ENCODE measurements at regions not wholly inside any gene's neighbourhood (a gene's known extent, or its start where the extent isn't known, plus 50 kb on each side); places are given as distances from the start of the nearest gene placed in this dataset.

GRCh38 chr12:91924827-91925226 lies 220.8 kb downstream of the BTG1 start:
- Mint-ChIP-seq H3K9me3 (no peaks in the 10 kb centered on the region), H3K27ac (no peak overlapping the region), H3K4me1 (no peaks in the 10 kb centered on the region), H3K27me3 (no peaks in the 10 kb centered on the region), H3K36me3 (no peaks in the 10 kb centered on the region), H3K4me3 (no peak overlapping the region)
- no peak for ATAC-seq

- no peaks in the 10 kb centered on the region for H3K4me1 Mint-ChIP-seq
- H3K27ac Mint-ChIP-seq, result no peak overlapping the region
- no peak for ATAC-seq
- no peaks in the 10 kb centered on the region for H3K36me3 Mint-ChIP-seq
- no peak overlapping the region for H3K4me3 Mint-ChIP-seq
- H3K9me3 Mint-ChIP-seq, result no peaks in the 10 kb centered on the region
- no peaks in the 10 kb centered on the region for H3K27me3 Mint-ChIP-seq
Measured at GRCh38 chr12:91923864-91924263, 221.8 kb downstream of the BTG1 start.

- Mint-ChIP-seq H3K4me3 (no peak overlapping the region), H3K36me3 (no peaks in the 10 kb centered on the region), H3K27ac (no peak overlapping the region), H3K9me3 (no peaks in the 10 kb centered on the region), H3K4me1 (no peaks in the 10 kb centered on the region), H3K27me3 (no peaks in the 10 kb centered on the region)
- no peak for ATAC-seq
Measured at GRCh38 chr12:91922674-91923073, 223.0 kb downstream of the BTG1 start.

DNA sequence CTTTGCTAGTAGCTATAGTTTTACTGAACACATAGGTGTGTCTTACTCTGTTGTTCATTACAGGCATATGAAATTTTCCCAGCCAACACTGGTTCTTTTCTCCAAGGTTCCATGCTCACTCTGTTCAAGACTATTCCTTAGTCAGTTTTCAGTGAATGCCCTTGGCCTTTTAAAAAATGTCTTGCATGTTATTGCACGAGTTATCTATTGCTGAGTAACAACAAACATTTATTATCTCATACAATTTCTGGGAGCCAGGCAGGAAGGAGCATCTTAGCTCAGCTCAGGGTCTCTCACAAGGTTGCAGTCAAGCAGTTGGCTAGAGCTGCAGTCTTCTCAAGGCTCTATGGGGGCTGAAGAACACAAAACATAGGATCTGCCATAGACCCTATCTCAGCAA lies 223.5 kb downstream of the BTG1 start:
- no peaks in the 10 kb centered on the region for H3K4me1 Mint-ChIP-seq
- no peaks in the 10 kb centered on the region for H3K9me3 Mint-ChIP-seq
- no peaks in the 10 kb centered on the region for H3K36me3 Mint-ChIP-seq
- no peak overlapping the region for H3K4me3 Mint-ChIP-seq
- ATAC-seq, result no peak
- H3K27me3 Mint-ChIP-seq, result no peaks in the 10 kb centered on the region
- H3K27ac Mint-ChIP-seq, result no peak overlapping the region

- H3K4me1 Mint-ChIP-seq, result no peaks in the 10 kb centered on the region
- H3K36me3 Mint-ChIP-seq, result no peaks in the 10 kb centered on the region
- no peak overlapping the region for H3K4me3 Mint-ChIP-seq
- no peaks in the 10 kb centered on the region for H3K27me3 Mint-ChIP-seq
- no peak for ATAC-seq
- no peak overlapping the region for H3K27ac Mint-ChIP-seq
- H3K9me3 Mint-ChIP-seq, result no peaks in the 10 kb centered on the region
Measured at GRCh38 chr12:91921555-91921954, 224.1 kb downstream of the BTG1 start.

- no peaks in the 10 kb centered on the region for H3K9me3 Mint-ChIP-seq
- no peak for ATAC-seq
- H3K36me3 Mint-ChIP-seq, result no peaks in the 10 kb centered on the region
- no peak overlapping the region for H3K4me3 Mint-ChIP-seq
- H3K27ac Mint-ChIP-seq, result no peak overlapping the region
- no peaks in the 10 kb centered on the region for H3K4me1 Mint-ChIP-seq
- H3K27me3 Mint-ChIP-seq, result no peaks in the 10 kb centered on the region
Measured at GRCh38 chr12:91920741-91921140, 224.9 kb downstream of the BTG1 start.

DNA sequence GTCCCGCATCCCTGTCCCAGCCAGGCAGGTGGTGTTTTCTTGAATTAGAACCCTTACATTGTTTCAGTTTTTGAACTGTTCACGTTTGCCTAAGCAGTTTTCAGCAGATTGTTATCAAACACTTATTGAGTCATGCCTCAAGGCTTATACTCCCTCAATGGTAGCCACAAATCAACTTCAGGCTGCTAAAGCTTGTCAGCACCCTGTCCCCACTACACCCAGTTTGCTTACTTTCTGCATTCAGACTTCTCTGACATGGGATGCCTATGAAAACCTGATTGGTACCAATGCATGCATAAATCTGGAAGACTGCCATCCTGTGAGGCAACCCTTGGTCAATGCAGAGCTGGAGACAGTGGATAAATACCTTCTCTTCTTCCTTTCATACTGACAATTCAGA lies 225.4 kb downstream of the BTG1 start:
- Mint-ChIP-seq H3K4me3 (no peak overlapping the region), H3K4me1 (no peaks in the 10 kb centered on the region), H3K36me3 (no peaks in the 10 kb centered on the region), H3K9me3 (no peaks in the 10 kb centered on the region), H3K27ac (no peak overlapping the region), H3K27me3 (no peaks in the 10 kb centered on the region)
- no peak for ATAC-seq

GRCh38 chr12:91918431-91918830 lies 227.2 kb downstream of the BTG1 start:
- Mint-ChIP-seq H3K36me3 (no peaks in the 10 kb centered on the region), H3K27me3 (no peaks in the 10 kb centered on the region), H3K4me1 (no peaks in the 10 kb centered on the region), H3K27ac (no peak overlapping the region), H3K9me3 (no peaks in the 10 kb centered on the region), H3K4me3 (no peak overlapping the region)
- no peak for ATAC-seq

DNA sequence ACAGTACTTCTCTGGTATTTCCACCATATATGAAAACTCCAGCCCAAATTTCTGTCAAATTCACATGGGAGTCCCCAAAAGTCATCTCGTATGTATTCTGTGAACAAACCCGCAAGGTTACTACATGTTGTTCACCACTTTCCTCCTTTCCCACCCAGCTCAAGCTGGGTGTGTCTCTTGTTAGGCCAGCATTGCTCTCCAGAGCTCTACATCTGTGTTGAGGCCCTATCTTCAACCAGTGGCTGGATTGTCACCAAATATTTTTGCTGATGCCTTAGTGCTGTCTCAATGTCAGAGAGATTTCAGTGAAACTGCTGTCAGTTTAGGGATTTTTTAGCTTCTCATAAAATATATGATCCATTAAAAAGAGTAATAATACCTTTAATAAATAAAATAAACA lies 230.9 kb downstream of the BTG1 start:
- no peak for ATAC-seq
- no peak overlapping the region for H3K4me3 Mint-ChIP-seq
- H3K27me3 Mint-ChIP-seq, result no peaks in the 10 kb centered on the region
- no peaks in the 10 kb centered on the region for H3K36me3 Mint-ChIP-seq
- H3K4me1 Mint-ChIP-seq, result no peaks in the 10 kb centered on the region
- no peak overlapping the region for H3K27ac Mint-ChIP-seq
- no peaks in the 10 kb centered on the region for H3K9me3 Mint-ChIP-seq

GRCh38 chr12:91913651-91914050 lies 232.0 kb downstream of the BTG1 start:
- H3K27ac Mint-ChIP-seq, result no peak overlapping the region
- H3K27me3 Mint-ChIP-seq, result no peaks in the 10 kb centered on the region
- no peaks in the 10 kb centered on the region for H3K9me3 Mint-ChIP-seq
- H3K4me1 Mint-ChIP-seq, result no peaks in the 10 kb centered on the region
- no peaks in the 10 kb centered on the region for H3K36me3 Mint-ChIP-seq
- ATAC-seq, result no peak
- H3K4me3 Mint-ChIP-seq, result no peak overlapping the region

- H3K27me3 Mint-ChIP-seq, result no peaks in the 10 kb centered on the region
- no peaks in the 10 kb centered on the region for H3K4me1 Mint-ChIP-seq
- no peaks in the 10 kb centered on the region for H3K36me3 Mint-ChIP-seq
- H3K4me3 Mint-ChIP-seq, result no peak overlapping the region
- ATAC-seq, result no peak
- H3K27ac Mint-ChIP-seq, result no peak overlapping the region
- no peaks in the 10 kb centered on the region for H3K9me3 Mint-ChIP-seq
Measured at GRCh38 chr12:91913124-91913523, 232.5 kb downstream of the BTG1 start.

DNA sequence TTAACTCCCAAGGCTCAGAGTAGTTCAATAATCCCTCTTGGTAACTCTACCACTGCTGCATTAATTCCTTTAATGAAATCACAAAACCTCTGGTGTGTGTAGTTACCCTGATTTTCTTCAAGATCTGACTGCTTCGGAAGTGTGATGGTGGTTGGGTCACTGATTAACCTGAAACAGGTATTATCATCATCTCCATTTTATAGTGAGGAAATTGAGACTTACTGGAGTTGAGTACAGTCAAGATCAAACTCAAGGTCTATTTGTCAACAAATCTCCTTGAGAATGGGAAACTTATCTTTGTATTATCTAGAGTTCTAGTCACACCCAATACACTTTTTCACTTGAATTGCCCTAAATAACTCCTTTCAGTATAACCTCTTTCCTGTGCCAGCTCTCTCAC lies 233.5 kb downstream of the BTG1 start:
- Mint-ChIP-seq H3K27me3 (no peaks in the 10 kb centered on the region), H3K9me3 (no peaks in the 10 kb centered on the region)
- no peak for ATAC-seq

DNA sequence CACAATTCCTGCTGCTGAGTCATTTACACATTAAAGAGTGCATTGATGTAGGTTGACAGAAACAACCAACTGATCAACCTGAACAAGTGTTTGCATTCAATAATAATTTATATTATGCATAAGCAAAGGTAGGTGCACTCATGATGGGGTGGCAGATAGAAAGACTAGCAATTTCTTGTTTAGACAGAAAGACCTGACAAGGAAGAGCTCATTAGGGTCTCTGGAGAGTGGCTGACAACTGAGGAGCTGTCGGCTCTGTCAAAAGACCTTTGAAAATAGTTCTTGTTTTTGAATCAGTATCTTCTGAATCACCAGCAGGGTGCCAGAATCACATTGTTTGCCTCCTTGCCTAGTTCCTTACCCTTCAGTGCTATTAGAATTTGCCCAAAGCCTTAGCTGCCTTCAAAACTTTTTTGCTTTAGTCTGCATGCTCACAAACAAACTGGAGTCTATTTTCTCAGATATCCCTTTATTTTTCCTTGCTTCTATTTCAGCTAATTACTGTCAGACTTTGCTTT lies 234.7 kb downstream of the BTG1 start:
- no peak overlapping the region for H3K4me3 Mint-ChIP-seq
- H3K9me3 Mint-ChIP-seq, result no peaks in the 10 kb centered on the region
- no peak overlapping the region for H3K27ac Mint-ChIP-seq
- ATAC-seq, result no peak
- peaks cover 6% of the 10 kb centered on the region for H3K4me1 Mint-ChIP-seq
- no peaks in the 10 kb centered on the region for H3K36me3 Mint-ChIP-seq
- no peaks in the 10 kb centered on the region for H3K27me3 Mint-ChIP-seq

More for the DNA sequence above, 233.5 kb downstream of the BTG1 start:
- H3K27ac Mint-ChIP-seq, result no peak overlapping the region
- peaks cover 5% of the 10 kb centered on the region for H3K4me1 Mint-ChIP-seq
- H3K4me3 Mint-ChIP-seq, result no peak overlapping the region
- H3K36me3 Mint-ChIP-seq, result no peaks in the 10 kb centered on the region

- Mint-ChIP-seq H3K27me3 (no peaks in the 10 kb centered on the region), H3K4me1 (peaks cover 18% of the 10 kb centered on the region), H3K9me3 (peaks cover 10% of the 10 kb centered on the region), H3K27ac (no peak overlapping the region), H3K36me3 (peaks cover 7% of the 10 kb centered on the region), H3K4me3 (no peak overlapping the region)
- no peak for ATAC-seq
Measured at GRCh38 chr12:91902860-91903683, 242.6 kb downstream of the BTG1 start.

GRCh38 chr12:91901381-91902074 lies 244.1 kb downstream of the BTG1 start:
- no peaks in the 10 kb centered on the region for H3K27me3 Mint-ChIP-seq
- peaks cover 12% of the 10 kb centered on the region for H3K4me1 Mint-ChIP-seq
- ATAC-seq, result no peak
- H3K36me3 Mint-ChIP-seq, result peaks cover 7% of the 10 kb centered on the region
- H3K4me3 Mint-ChIP-seq, result no peak overlapping the region
- no peak overlapping the region for H3K27ac Mint-ChIP-seq
- H3K9me3 Mint-ChIP-seq, result peaks cover 10% of the 10 kb centered on the region

DNA sequence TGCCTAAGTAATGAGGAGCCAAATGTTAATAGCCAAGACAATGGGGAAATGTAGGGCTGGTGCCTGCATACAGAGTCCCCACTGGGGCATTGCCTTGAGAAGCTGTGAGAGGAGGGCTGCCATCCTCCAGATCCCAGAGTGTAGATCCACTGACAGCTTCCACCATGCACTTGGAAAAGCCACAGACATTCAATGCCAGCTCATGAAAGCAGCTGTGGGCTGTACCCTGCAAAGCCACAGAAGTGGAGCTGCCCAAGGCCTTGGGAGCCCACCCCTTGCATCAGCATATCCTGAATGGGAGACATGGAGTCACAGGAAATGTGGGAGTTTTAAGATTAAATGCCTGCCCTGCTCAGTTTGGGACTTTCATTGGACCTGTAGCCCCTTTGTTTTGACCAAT lies 244.7 kb downstream of the BTG1 start:
- H3K4me1 Mint-ChIP-seq, result peaks cover 12% of the 10 kb centered on the region
- H3K27me3 Mint-ChIP-seq, result no peaks in the 10 kb centered on the region
- ATAC-seq, result no peak
- H3K4me3 Mint-ChIP-seq, result no peak overlapping the region
- peaks cover 7% of the 10 kb centered on the region for H3K36me3 Mint-ChIP-seq
- peaks cover 10% of the 10 kb centered on the region for H3K9me3 Mint-ChIP-seq
- H3K27ac Mint-ChIP-seq, result no peak overlapping the region

Data from stimulated activated memory B cell treated with anti-CD40 and anti-IgM and Interleukin-4, amounts not matched to agents 10 μg/mL and 1 μg/mL and 100 μg/mL, for 72 hours (primary cell).